HL-60 (cell line): ENCODE measurements at regions not wholly inside any gene's neighbourhood (a gene's known extent, or its start where the extent isn't known, plus 50 kb on each side); places are given as distances from the start of the nearest gene placed in this dataset.

Source experiments
- DNase-seq, 2 experiments: peaks; one replicate each; pipeline ENCODE4 v3.0.0-alpha.2; 2010 to 2020; ENCODE audit warnings: low read depth in 1 of 2, low spot score in 1 of 2
- H3K27ac ChIP-seq: fragments of 250-450 bp; sonication (Bioruptor Pico); replicated peaks from 2 replicates; pipeline ENCODE4 v1.5.1; 2020; ENCODE audit warnings: mild to moderate bottlenecking, moderate library complexity
- H3K27me3 ChIP-seq: fragments of 250-450 bp; sonication (Bioruptor Pico); 2 replicates; pipeline ENCODE4 v1.5.1; 2021; ENCODE audit warnings: mild to moderate bottlenecking, moderate library complexity; ENCODE audit not compliant: insufficient read depth, poor library complexity, severe bottlenecking
- H3K4me3 ChIP-seq: replicated peaks from 2 replicates; pipeline ENCODE4 v1.5.1; 2011; ENCODE audit warnings: mild to moderate bottlenecking, control low read depth, low read length; ENCODE audit not compliant: insufficient read depth
- GABPA ChIP-seq: IDR thresholded peaks from 2 replicates; pipeline ENCODE4 v1.6.1; 2012; ENCODE audit warnings: low read depth
- POLR2AphosphoS5 ChIP-seq: IDR thresholded peaks from 2 replicates; pipeline ENCODE4 v1.6.1; 2012; ENCODE audit warnings: low read depth
- SPI1 ChIP-seq: IDR thresholded peaks from 2 replicates; pipeline ENCODE4 v1.6.1; 2012; ENCODE audit warnings: low read depth, mild to moderate bottlenecking, borderline replicate concordance
- TF ChIP-seq, protein P1 (sequence below): IDR thresholded peaks from one replicate; pipeline ENCODE4 v1.5.1; 2011; ENCODE audit warnings: low read length, control low read depth, inconsistent platforms; ENCODE audit not compliant: insufficient read depth
- TF ChIP-seq, protein P2 (sequence below): IDR thresholded peaks from 2 replicates; pipeline ENCODE4 v1.6.1; 2012; ENCODE audit warnings: low read depth; ENCODE audit not compliant: insufficient replicate concordance

DNA sequence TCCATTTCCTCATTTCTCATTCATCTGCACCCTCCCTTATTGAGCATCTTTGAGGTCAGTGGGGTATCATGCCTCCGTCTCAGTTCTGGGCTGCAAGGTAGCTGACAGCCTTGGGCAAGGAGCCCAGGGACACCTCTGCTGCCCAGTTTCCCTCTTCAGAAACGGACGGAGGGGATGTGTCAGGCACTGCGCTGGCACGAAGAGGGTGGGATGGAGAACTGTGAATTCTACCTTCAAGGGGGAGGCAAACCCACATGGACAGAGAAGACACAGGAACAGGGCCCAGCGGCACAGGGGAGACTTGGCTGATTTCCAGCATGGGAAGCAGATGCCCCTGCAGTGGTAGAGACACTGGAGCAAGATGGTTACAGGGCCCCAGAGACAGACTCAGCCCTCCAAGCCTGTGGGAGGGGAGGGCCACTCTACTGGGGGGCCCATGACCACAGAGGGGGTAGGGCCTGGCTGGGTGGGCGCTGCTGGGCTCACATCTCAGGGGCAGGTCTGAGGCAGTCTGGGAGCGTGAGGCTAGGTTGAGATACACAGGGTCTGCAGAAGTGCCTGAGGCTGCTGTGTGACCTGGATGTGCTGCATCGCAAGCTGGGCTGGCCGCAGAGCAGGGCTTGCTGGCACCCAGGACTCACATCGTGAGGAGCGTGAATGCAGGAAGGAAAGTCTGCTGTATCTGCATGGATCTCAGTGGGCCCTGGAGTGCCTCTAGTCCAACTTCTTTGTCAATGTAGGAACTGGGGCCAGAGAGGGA, 92.3 kb downstream of the HS1BP3 start:
- Histone ChIP-seq H3K27ac (no peak overlapping the region), H3K4me3 (no peak overlapping the region), H3K27me3 (no peaks in the 10 kb centered on the region)
- DNase-seq: no peak
- no peak for TF ChIP-seq GABPA
- TF ChIP-seq POLR2AphosphoS5: no peak
- TF ChIP-seq, protein P1, sequence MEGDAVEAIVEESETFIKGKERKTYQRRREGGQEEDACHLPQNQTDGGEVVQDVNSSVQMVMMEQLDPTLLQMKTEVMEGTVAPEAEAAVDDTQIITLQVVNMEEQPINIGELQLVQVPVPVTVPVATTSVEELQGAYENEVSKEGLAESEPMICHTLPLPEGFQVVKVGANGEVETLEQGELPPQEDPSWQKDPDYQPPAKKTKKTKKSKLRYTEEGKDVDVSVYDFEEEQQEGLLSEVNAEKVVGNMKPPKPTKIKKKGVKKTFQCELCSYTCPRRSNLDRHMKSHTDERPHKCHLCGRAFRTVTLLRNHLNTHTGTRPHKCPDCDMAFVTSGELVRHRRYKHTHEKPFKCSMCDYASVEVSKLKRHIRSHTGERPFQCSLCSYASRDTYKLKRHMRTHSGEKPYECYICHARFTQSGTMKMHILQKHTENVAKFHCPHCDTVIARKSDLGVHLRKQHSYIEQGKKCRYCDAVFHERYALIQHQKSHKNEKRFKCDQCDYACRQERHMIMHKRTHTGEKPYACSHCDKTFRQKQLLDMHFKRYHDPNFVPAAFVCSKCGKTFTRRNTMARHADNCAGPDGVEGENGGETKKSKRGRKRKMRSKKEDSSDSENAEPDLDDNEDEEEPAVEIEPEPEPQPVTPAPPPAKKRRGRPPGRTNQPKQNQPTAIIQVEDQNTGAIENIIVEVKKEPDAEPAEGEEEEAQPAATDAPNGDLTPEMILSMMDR: no peak
- TF ChIP-seq, protein P2, sequence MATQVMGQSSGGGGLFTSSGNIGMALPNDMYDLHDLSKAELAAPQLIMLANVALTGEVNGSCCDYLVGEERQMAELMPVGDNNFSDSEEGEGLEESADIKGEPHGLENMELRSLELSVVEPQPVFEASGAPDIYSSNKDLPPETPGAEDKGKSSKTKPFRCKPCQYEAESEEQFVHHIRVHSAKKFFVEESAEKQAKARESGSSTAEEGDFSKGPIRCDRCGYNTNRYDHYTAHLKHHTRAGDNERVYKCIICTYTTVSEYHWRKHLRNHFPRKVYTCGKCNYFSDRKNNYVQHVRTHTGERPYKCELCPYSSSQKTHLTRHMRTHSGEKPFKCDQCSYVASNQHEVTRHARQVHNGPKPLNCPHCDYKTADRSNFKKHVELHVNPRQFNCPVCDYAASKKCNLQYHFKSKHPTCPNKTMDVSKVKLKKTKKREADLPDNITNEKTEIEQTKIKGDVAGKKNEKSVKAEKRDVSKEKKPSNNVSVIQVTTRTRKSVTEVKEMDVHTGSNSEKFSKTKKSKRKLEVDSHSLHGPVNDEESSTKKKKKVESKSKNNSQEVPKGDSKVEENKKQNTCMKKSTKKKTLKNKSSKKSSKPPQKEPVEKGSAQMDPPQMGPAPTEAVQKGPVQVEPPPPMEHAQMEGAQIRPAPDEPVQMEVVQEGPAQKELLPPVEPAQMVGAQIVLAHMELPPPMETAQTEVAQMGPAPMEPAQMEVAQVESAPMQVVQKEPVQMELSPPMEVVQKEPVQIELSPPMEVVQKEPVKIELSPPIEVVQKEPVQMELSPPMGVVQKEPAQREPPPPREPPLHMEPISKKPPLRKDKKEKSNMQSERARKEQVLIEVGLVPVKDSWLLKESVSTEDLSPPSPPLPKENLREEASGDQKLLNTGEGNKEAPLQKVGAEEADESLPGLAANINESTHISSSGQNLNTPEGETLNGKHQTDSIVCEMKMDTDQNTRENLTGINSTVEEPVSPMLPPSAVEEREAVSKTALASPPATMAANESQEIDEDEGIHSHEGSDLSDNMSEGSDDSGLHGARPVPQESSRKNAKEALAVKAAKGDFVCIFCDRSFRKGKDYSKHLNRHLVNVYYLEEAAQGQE: no peak
- no peak for TF ChIP-seq SPI1

DNA sequence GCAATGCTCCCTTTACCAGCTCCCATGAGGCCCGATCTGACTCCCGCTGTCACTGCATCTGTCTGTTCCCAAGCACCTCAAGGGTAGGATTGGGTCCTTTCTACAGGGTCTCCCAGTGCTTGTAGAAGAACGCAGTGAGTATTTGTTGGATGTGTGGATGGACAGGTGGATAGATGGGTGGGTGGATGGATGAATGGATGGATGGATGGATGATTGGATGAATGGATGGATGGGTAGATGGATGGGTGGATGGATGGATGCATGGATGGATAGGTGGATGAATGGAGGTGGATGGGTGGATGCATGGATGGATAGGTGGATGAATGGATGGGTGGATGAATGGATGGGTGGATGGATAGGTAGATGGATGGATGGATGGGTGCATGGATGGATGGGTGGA, 91.6 kb downstream of the HS1BP3 start:
- H3K27me3 ChIP-seq: no peaks in the 10 kb centered on the region
- DNase-seq: no peak

DNA sequence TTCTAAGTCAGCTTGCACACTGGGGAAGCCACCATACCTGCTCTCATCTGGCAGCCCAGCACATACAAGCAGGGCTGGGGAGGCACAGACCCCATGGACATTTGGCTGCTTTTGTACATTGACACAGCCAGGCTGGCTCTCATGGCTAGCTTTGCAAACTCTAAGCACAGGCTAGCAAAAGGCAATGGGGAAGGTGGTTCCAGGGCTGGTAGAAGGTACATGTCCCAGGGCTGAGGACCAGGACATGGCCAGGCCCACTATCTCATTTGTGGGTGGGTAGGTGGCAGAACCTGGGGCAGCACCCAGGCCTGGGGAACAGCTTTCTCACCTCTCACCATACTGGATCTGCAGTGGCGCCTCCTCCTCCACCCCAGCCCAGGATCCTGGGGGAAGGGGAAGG, 90.9 kb downstream of the HS1BP3 start:
- no peak for DNase-seq
- Histone ChIP-seq H3K4me3 (no peak overlapping the region), H3K27me3 (no peaks in the 10 kb centered on the region), H3K27ac (no peak overlapping the region)
- TF ChIP-seq, protein P1: no peak
- TF ChIP-seq, protein P2: no peak
- TF ChIP-seq GABPA: no peak
- no peak for TF ChIP-seq SPI1
- no peak for TF ChIP-seq POLR2AphosphoS5

More for the DNA sequence above, 91.6 kb downstream of the HS1BP3 start:
- TF ChIP-seq SPI1: no peak
- TF ChIP-seq, protein P1: no peak
- TF ChIP-seq GABPA: no peak
- no peak for TF ChIP-seq POLR2AphosphoS5
- TF ChIP-seq, protein P2: no peak
- Histone ChIP-seq H3K4me3 (no peak overlapping the region), H3K27ac (no peak overlapping the region)
